Calu3 (cell line): ENCODE measurements at regions not wholly inside any gene's neighbourhood (a gene's known extent, or its start where the extent isn't known, plus 50 kb on each side); places are given as distances from the start of the nearest gene placed in this dataset.
"Not testable (repeated sequence)": the region's sequence is repeated elsewhere in the genome, so short reads cannot be mapped to it uniquely, and the experiment has no call there.

Source experiments
- BruUV-seq: library from RNA; stranded (reverse); fragments of 400-500 nt; replicated peaks from 2 replicates; lab custom pipeline; 2021; lab: Mats Ljungman, UMichigan
- CTCF ChIA-PET: fragments of 300-600 bp; sonication (Branson Sonifier 250); formaldehyde crosslinking; loops from one replicate; lab custom pipeline; 2022; ENCODE audit warnings: antibody characterized with exemption; lab: Charles Lee
- DNase-seq: peaks from one replicate; pipeline ENCODE4 v3.0.0; 2022
- H3K27ac Mint-ChIP-seq: one replicate; pipeline ENCODE4 v1.8.0; 2022; ENCODE audit warnings: mixed read lengths; ENCODE audit not compliant: unreplicated experiment
- H3K27me3 Mint-ChIP-seq: one replicate; pipeline ENCODE4 v1.8.0; 2022; ENCODE audit warnings: mixed read lengths; ENCODE audit not compliant: unreplicated experiment
- H3K36me3 Mint-ChIP-seq: one replicate; pipeline ENCODE4 v1.8.0; 2022; ENCODE audit warnings: mild to moderate bottlenecking, moderate library complexity, mixed read lengths; ENCODE audit not compliant: insufficient read depth, unreplicated experiment
- H3K4me1 Mint-ChIP-seq: one replicate; pipeline ENCODE4 v1.8.0; 2022; ENCODE audit warnings: mild to moderate bottlenecking, low read depth, mixed read lengths; ENCODE audit not compliant: unreplicated experiment
- H3K4me3 Mint-ChIP-seq: one replicate; pipeline ENCODE4 v1.8.0; 2022; ENCODE audit warnings: mild to moderate bottlenecking, low read depth, moderate library complexity, mixed read lengths; ENCODE audit not compliant: unreplicated experiment
- H3K9me3 Mint-ChIP-seq: one replicate; pipeline ENCODE4 v1.8.0; 2022; ENCODE audit warnings: low read depth, mixed read lengths; ENCODE audit not compliant: unreplicated experiment
- CTCF ChIP-seq: fragments of 200-600 bp; IDR thresholded peaks from one replicate; pipeline ENCODE4 v1.8.0; 2022; ENCODE audit warnings: antibody characterized with exemption; ENCODE audit not compliant: unreplicated experiment
- intact Hi-C: fragments of 100-400 bp; cut with micrococcal nuclease; formaldehyde crosslinking; loops from one replicate; pipeline ENCODE4 v1.10.0; 2022; ENCODE audit not compliant: unreplicated experiment

GRCh38 chr22:11605468-11605981 lies 3922.5 kb upstream of the OR11H1 start:
- H3K36me3 Mint-ChIP-seq: no peaks in the 10 kb centered on the region
- CTCF ChIA-PET: no interaction called here

GRCh38 chr22:11606047-11607000 lies 3921.7 kb upstream of the OR11H1 start:
- H3K9me3 Mint-ChIP-seq: peaks cover 19% of the 10 kb centered on the region
- DNase-seq, H3K4me1 Mint-ChIP-seq, H3K27ac Mint-ChIP-seq, BruUV-seq, H3K4me3 Mint-ChIP-seq, intact Hi-C loops, H3K27me3 Mint-ChIP-seq, H3K36me3 Mint-ChIP-seq, CTCF ChIA-PET: not testable (repeated sequence)

More at GRCh38 chr22:11605468-11605981, 3922.5 kb upstream of the OR11H1 start:
- DNase-seq: no peak
- Mint-ChIP-seq H3K4me1 (no peaks in the 10 kb centered on the region), H3K9me3 (peaks cover 16% of the 10 kb centered on the region), H3K4me3 (no peak overlapping the region), H3K27ac (no peak overlapping the region), H3K27me3 (no peaks in the 10 kb centered on the region)
- TF ChIP-seq CTCF: no peak
- BruUV-seq: no TSS peak
- intact Hi-C loops: no loop called here

GRCh38 chr22:11607215-11607614 lies 3920.8 kb upstream of the OR11H1 start:
- H3K27ac Mint-ChIP-seq, H3K36me3 Mint-ChIP-seq, intact Hi-C loops, BruUV-seq, DNase-seq, CTCF ChIA-PET, H3K27me3 Mint-ChIP-seq, H3K4me1 Mint-ChIP-seq, H3K4me3 Mint-ChIP-seq: not testable (repeated sequence)
- H3K9me3 Mint-ChIP-seq: peaks cover 19% of the 10 kb centered on the region

- H3K27ac Mint-ChIP-seq, intact Hi-C loops, H3K4me3 Mint-ChIP-seq, H3K4me1 Mint-ChIP-seq, BruUV-seq, CTCF ChIA-PET, H3K36me3 Mint-ChIP-seq, H3K27me3 Mint-ChIP-seq, DNase-seq: not testable (repeated sequence)
- H3K9me3 Mint-ChIP-seq: peaks cover 22% of the 10 kb centered on the region
Measured at GRCh38 chr22:11608486-11608885, 3919.5 kb upstream of the OR11H1 start.

- intact Hi-C loops, H3K27me3 Mint-ChIP-seq, H3K4me3 Mint-ChIP-seq, H3K36me3 Mint-ChIP-seq, H3K27ac Mint-ChIP-seq, H3K4me1 Mint-ChIP-seq, DNase-seq, BruUV-seq: not testable (repeated sequence)
- peaks cover 19% of the 10 kb centered on the region for H3K9me3 Mint-ChIP-seq
- CTCF ChIA-PET: interaction anchor here (0.7 kb wide), 1 partner anchor 10 kb away, joined by 4 read pairs; no protein-coding TSS in a partner anchor
Measured at GRCh38 chr22:11609193-11609592, 3918.8 kb upstream of the OR11H1 start.

- CTCF ChIA-PET, DNase-seq, intact Hi-C loops, H3K4me3 Mint-ChIP-seq, BruUV-seq, H3K4me1 Mint-ChIP-seq, H3K36me3 Mint-ChIP-seq, H3K27me3 Mint-ChIP-seq, H3K27ac Mint-ChIP-seq: not testable (repeated sequence)
- H3K9me3 Mint-ChIP-seq: peaks cover 26% of the 10 kb centered on the region
Measured at GRCh38 chr22:11611280-11611679, 3916.7 kb upstream of the OR11H1 start.

- H3K4me3 Mint-ChIP-seq, DNase-seq, CTCF ChIA-PET, H3K36me3 Mint-ChIP-seq, intact Hi-C loops, H3K27ac Mint-ChIP-seq, H3K4me1 Mint-ChIP-seq, BruUV-seq, H3K27me3 Mint-ChIP-seq: not testable (repeated sequence)
- peaks cover 30% of the 10 kb centered on the region for H3K9me3 Mint-ChIP-seq
Measured at GRCh38 chr22:11611876-11612275, 3916.1 kb upstream of the OR11H1 start.

GRCh38 chr22:11613081-11613897 lies 3914.7 kb upstream of the OR11H1 start:
- H3K36me3 Mint-ChIP-seq, H3K4me1 Mint-ChIP-seq, H3K27me3 Mint-ChIP-seq, DNase-seq, intact Hi-C loops, H3K27ac Mint-ChIP-seq, BruUV-seq, CTCF ChIA-PET, H3K4me3 Mint-ChIP-seq: not testable (repeated sequence)
- peaks cover 34% of the 10 kb centered on the region for H3K9me3 Mint-ChIP-seq
